A549 (cell line): ENCODE measurements at regions not wholly inside any gene's neighbourhood (a gene's known extent, or its start where the extent isn't known, plus 50 kb on each side); places are given as distances from the start of the nearest gene placed in this dataset.

Experiments
- BHLHE40 ChIP-seq: IDR thresholded peaks from 2 replicates; pipeline ENCODE4 v1.6.1; 2012; ENCODE audit warnings: low read depth, low read length, inconsistent platforms
- CEBPB ChIP-seq, 2 experiments: fragments of >200 bp in 1 of 2; sonication (Bioruptor Twin) in 1 of 2; formaldehyde crosslinking in 1 of 2; IDR thresholded peaks; 2 replicates each; pipeline ENCODE4 v1.6.1; 2012 to 2016
- CTCF ChIP-seq: fragments of >200 bp; sonication (Bioruptor Twin); formaldehyde crosslinking; IDR thresholded peaks from 3 replicates; pipeline ENCODE4 v1.5.1; 2016
- EHF ChIP-seq: fragments of 250-450 bp; sonication (Bioruptor Pico); IDR thresholded peaks from 2 replicates; pipeline ENCODE4 v1.5.0; 2020; ENCODE audit warnings: mild to moderate bottlenecking
- NR3C1 ChIP-seq: fragments of >200 bp; sonication (Bioruptor Twin); formaldehyde crosslinking; IDR thresholded peaks from 3 replicates; pipeline ENCODE4 v1.6.1; 2017
- POLR2A ChIP-seq: IDR thresholded peaks from 2 replicates; pipeline ENCODE4 v1.6.1; 2012; ENCODE audit warnings: mild to moderate bottlenecking, low read length
- SREBF2 ChIP-seq: fragments of 450-650 bp; IDR thresholded peaks from 2 replicates; pipeline ENCODE4 v1.6.1; 2014; ENCODE audit warnings: mild to moderate bottlenecking, moderate library complexity
- USF2 ChIP-seq: fragments of 450-650 bp; IDR thresholded peaks from 2 replicates; pipeline ENCODE4 v1.6.1; 2014; ENCODE audit warnings: antibody characterized with exemption

- TF ChIP-seq NR3C1: no peak
- TF ChIP-seq SREBF2: no peak
- TF ChIP-seq CTCF: no peak
- no peak for TF ChIP-seq POLR2A
- TF ChIP-seq USF2: no peak
- no peak for TF ChIP-seq BHLHE40
- TF ChIP-seq EHF: no peak
- TF ChIP-seq CEBPB (IDR thresholded peaks at IDR 0.05): no peak
Measured at GRCh38 chr12:125944446-125944845, 879.2 kb downstream of the AACS start.
